ENCODE measurements at regions not wholly inside any gene's neighbourhood (a gene's known extent, or its start where the extent isn't known, plus 50 kb on each side); places are given as distances from the start of the nearest gene placed in this dataset.
"Not testable (repeated sequence)": the region's sequence is repeated elsewhere in the genome, so short reads cannot be mapped to it uniquely, and the experiment has no call there.

- ATAC-seq (ENCODE audit: low read depth); DNase-seq (ENCODE audit: low spot score in 2 of 2); H3K4me3 Mint-ChIP-seq; H3K27ac Mint-ChIP-seq; H3K36me3 Mint-ChIP-seq; H3K4me1 Mint-ChIP-seq; H3K9me3 Mint-ChIP-seq; H3K27me3 Mint-ChIP-seq: not testable (repeated sequence)
Measured at GRCh38 chr2:87593784-87594610, 153.9 kb upstream of the PLGLB2 start.

GRCh38 chr2:87594611-87594992 is 153.3 kb upstream of the PLGLB2 start:
- not testable (repeated sequence) for ATAC-seq (ENCODE audit: low read depth); H3K36me3 Mint-ChIP-seq; H3K4me3 Mint-ChIP-seq; H3K9me3 Mint-ChIP-seq; H3K27ac Mint-ChIP-seq; H3K27me3 Mint-ChIP-seq; H3K4me1 Mint-ChIP-seq; DNase-seq (ENCODE audit: low spot score in 2 of 2)

- not testable (repeated sequence) for H3K27me3 Mint-ChIP-seq; DNase-seq (ENCODE audit: low spot score in 2 of 2); H3K27ac Mint-ChIP-seq; H3K36me3 Mint-ChIP-seq; ATAC-seq (ENCODE audit: low read depth); H3K4me1 Mint-ChIP-seq; H3K9me3 Mint-ChIP-seq; H3K4me3 Mint-ChIP-seq
Measured at GRCh38 chr2:87595017-87595416, 152.9 kb upstream of the PLGLB2 start.

- H3K4me3 Mint-ChIP-seq; H3K9me3 Mint-ChIP-seq; H3K27me3 Mint-ChIP-seq; H3K27ac Mint-ChIP-seq; ATAC-seq (ENCODE audit: low read depth); H3K4me1 Mint-ChIP-seq; DNase-seq (ENCODE audit: low spot score in 2 of 2); H3K36me3 Mint-ChIP-seq: not testable (repeated sequence)
Measured at GRCh38 chr2:87600961-87601360, 146.9 kb upstream of the PLGLB2 start.

GRCh38 chr2:87602118-87602517 is 145.8 kb upstream of the PLGLB2 start:
- not testable (repeated sequence) for H3K36me3 Mint-ChIP-seq; ATAC-seq (ENCODE audit: low read depth); H3K4me3 Mint-ChIP-seq; H3K9me3 Mint-ChIP-seq; DNase-seq (ENCODE audit: low spot score in 2 of 2); H3K4me1 Mint-ChIP-seq; H3K27me3 Mint-ChIP-seq; H3K27ac Mint-ChIP-seq

GRCh38 chr2:87602728-87603127 is 145.2 kb upstream of the PLGLB2 start:
- not testable (repeated sequence) for DNase-seq (ENCODE audit: low spot score in 2 of 2); H3K4me1 Mint-ChIP-seq; H3K27me3 Mint-ChIP-seq; ATAC-seq (ENCODE audit: low read depth); H3K36me3 Mint-ChIP-seq; H3K27ac Mint-ChIP-seq; H3K4me3 Mint-ChIP-seq; H3K9me3 Mint-ChIP-seq

GRCh38 chr2:87603418-87604278 is 144.2 kb upstream of the PLGLB2 start:
- H3K27me3 Mint-ChIP-seq; ATAC-seq (ENCODE audit: low read depth); H3K9me3 Mint-ChIP-seq; H3K4me3 Mint-ChIP-seq; DNase-seq (ENCODE audit: low spot score in 2 of 2); H3K36me3 Mint-ChIP-seq; H3K4me1 Mint-ChIP-seq; H3K27ac Mint-ChIP-seq: not testable (repeated sequence)

- not testable (repeated sequence) for ATAC-seq (ENCODE audit: low read depth); H3K36me3 Mint-ChIP-seq; DNase-seq (ENCODE audit: low spot score in 2 of 2); H3K4me1 Mint-ChIP-seq; H3K27me3 Mint-ChIP-seq; H3K9me3 Mint-ChIP-seq; H3K4me3 Mint-ChIP-seq; H3K27ac Mint-ChIP-seq
Measured at GRCh38 chr2:87604279-87604818, 143.5 kb upstream of the PLGLB2 start.

GRCh38 chr2:87604980-87605379 is 142.9 kb upstream of the PLGLB2 start:
- not testable (repeated sequence) for H3K36me3 Mint-ChIP-seq; H3K4me1 Mint-ChIP-seq; H3K4me3 Mint-ChIP-seq; DNase-seq (ENCODE audit: low spot score in 2 of 2); H3K9me3 Mint-ChIP-seq; H3K27ac Mint-ChIP-seq; H3K27me3 Mint-ChIP-seq
- ATAC-seq (ENCODE audit: low read depth), result peak; percentile 38

- not testable (repeated sequence) for H3K27me3 Mint-ChIP-seq; H3K9me3 Mint-ChIP-seq; H3K4me3 Mint-ChIP-seq; H3K27ac Mint-ChIP-seq; DNase-seq (ENCODE audit: low spot score in 2 of 2); ATAC-seq (ENCODE audit: low read depth); H3K4me1 Mint-ChIP-seq; H3K36me3 Mint-ChIP-seq
Measured at GRCh38 chr2:87608377-87609166, 139.3 kb upstream of the PLGLB2 start.

- H3K36me3 Mint-ChIP-seq; H3K27me3 Mint-ChIP-seq; ATAC-seq (ENCODE audit: low read depth); DNase-seq (ENCODE audit: low spot score in 2 of 2); H3K4me1 Mint-ChIP-seq; H3K4me3 Mint-ChIP-seq; H3K27ac Mint-ChIP-seq; H3K9me3 Mint-ChIP-seq: not testable (repeated sequence)
Measured at GRCh38 chr2:87610974-87611373, 136.9 kb upstream of the PLGLB2 start.

GRCh38 chr2:87611416-87611815 is 136.5 kb upstream of the PLGLB2 start:
- not testable (repeated sequence) for H3K27ac Mint-ChIP-seq; H3K4me3 Mint-ChIP-seq; ATAC-seq (ENCODE audit: low read depth); H3K4me1 Mint-ChIP-seq; H3K9me3 Mint-ChIP-seq; DNase-seq (ENCODE audit: low spot score in 2 of 2); H3K36me3 Mint-ChIP-seq; H3K27me3 Mint-ChIP-seq

GRCh38 chr2:87611956-87612355 is 135.9 kb upstream of the PLGLB2 start:
- not testable (repeated sequence) for H3K27me3 Mint-ChIP-seq; H3K4me3 Mint-ChIP-seq; H3K27ac Mint-ChIP-seq; H3K4me1 Mint-ChIP-seq; H3K36me3 Mint-ChIP-seq; H3K9me3 Mint-ChIP-seq; ATAC-seq (ENCODE audit: low read depth); DNase-seq (ENCODE audit: low spot score in 2 of 2)
